IMR-90 (cell line): ENCODE measurements at regions not wholly inside any gene's neighbourhood (a gene's known extent, or its start where the extent isn't known, plus 50 kb on each side); places are given as distances from the start of the nearest gene placed in this dataset.

Experiments used
- ATAC-seq: fragments of 200-7000 bp; cut with Tn5 transposase; 2 replicates; pipeline ENCODE4 v1.9.1; 2020; ENCODE audit warnings: low read depth, mild to moderate bottlenecking, moderate library complexity
- BruUV-seq: library from RNA; stranded (reverse); fragments of 400-500 nt; replicated peaks from 2 replicates; lab custom pipeline; 2021; lab: Mats Ljungman, UMichigan
- CTCF ChIA-PET: fragments of 300-600 bp; formaldehyde crosslinking; extraction: SDS; loops from one replicate; lab custom pipeline; 2021; ENCODE audit warnings: antibody characterized with exemption; lab: Yijun Ruan, JAX
- POLR2A ChIA-PET: fragments of 300-600 bp; sonication (Branson Sonifier 250); formaldehyde crosslinking; loops from one replicate; lab custom pipeline; 2022; ENCODE audit warnings: antibody characterized with exemption; ENCODE audit not compliant: unreplicated experiment; lab: Charles Lee
- DNase-seq: peaks from one replicate; pipeline ENCODE4 v3.0.0; 2013
- H2AFZ ChIP-seq: replicated peaks from 2 replicates; pipeline ENCODE3; 2013; ENCODE audit warnings: low read length, mild to moderate bottlenecking; ENCODE audit not compliant: poor library complexity
- H2AK5ac ChIP-seq: 2 replicates; pipeline ENCODE4 v1.6.1; 2013; ENCODE audit warnings: low read depth, low read length, inconsistent platforms
- H2AK9ac ChIP-seq: replicated peaks from 2 replicates; pipeline ENCODE3; 2013; ENCODE audit warnings: mild to moderate bottlenecking, low read depth, low read length, moderate library complexity; ENCODE audit not compliant: poor library complexity
- H2BK120ac ChIP-seq: 2 replicates; pipeline ENCODE4 v1.6.1; 2013; ENCODE audit warnings: low read depth, low read length, inconsistent platforms
- H2BK15ac ChIP-seq: 3 replicates; pipeline ENCODE4 v1.6.1; 2013; ENCODE audit warnings: low read depth, low read length, inconsistent platforms
- H2BK20ac ChIP-seq: 2 replicates; pipeline ENCODE4 v1.6.1; 2013; ENCODE audit warnings: low read depth, mild to moderate bottlenecking, inconsistent platforms, low read length, moderate library complexity
- H2BK5ac ChIP-seq: 2 replicates; pipeline ENCODE4 v1.6.1; 2013; ENCODE audit warnings: mild to moderate bottlenecking, low read depth, low read length, inconsistent platforms; ENCODE audit not compliant: poor library complexity, severe bottlenecking
- H3K14ac ChIP-seq: replicated peaks from 2 replicates; pipeline ENCODE4 v1.6.1; 2013; ENCODE audit warnings: low read depth, low read length, inconsistent platforms
- H3K18ac ChIP-seq: 2 replicates; pipeline ENCODE4 v1.6.1; 2013; ENCODE audit warnings: low read depth, low read length, control low read depth
- H3K23ac ChIP-seq: 2 replicates; pipeline ENCODE4 v1.6.1; 2013; ENCODE audit warnings: low read depth, low read length, inconsistent platforms
- H3K27ac ChIP-seq: 2 replicates; pipeline ENCODE4 v1.5.1; 2013; ENCODE audit warnings: mild to moderate bottlenecking, control low read depth, low read length; ENCODE audit not compliant: insufficient read depth
- H3K27me3 ChIP-seq: 2 replicates; pipeline ENCODE4 v1.6.1; 2013; ENCODE audit warnings: low read length; ENCODE audit not compliant: control insufficient read depth, insufficient read depth
- H3K36me3 ChIP-seq: 2 replicates; pipeline ENCODE4 v1.6.1; 2013; ENCODE audit warnings: low read length, mixed read lengths; ENCODE audit not compliant: control insufficient read depth, insufficient read depth
- H3K4ac ChIP-seq: 2 replicates; pipeline ENCODE4 v1.6.1; 2013; ENCODE audit warnings: low read depth, low read length, inconsistent platforms
- H3K4me1 ChIP-seq: 2 replicates; pipeline ENCODE4 v1.6.1; 2013; ENCODE audit warnings: low read length, mixed read lengths; ENCODE audit not compliant: control insufficient read depth, insufficient read depth
- H3K4me2 ChIP-seq: 2 replicates; pipeline ENCODE4 v1.6.1; 2013; ENCODE audit warnings: low read depth, mild to moderate bottlenecking, control low read depth, low read length, moderate library complexity
- H3K4me3 ChIP-seq: 2 replicates; pipeline ENCODE4 v1.5.1; 2013; ENCODE audit warnings: low read depth, mild to moderate bottlenecking, control low read depth, low read length, moderate library complexity; ENCODE audit not compliant: insufficient read depth
- H3K56ac ChIP-seq: 2 replicates; pipeline ENCODE4 v1.6.1; 2013; ENCODE audit warnings: low read length, inconsistent platforms; ENCODE audit not compliant: insufficient read depth; ENCODE audit errors: extremely low read depth
- H3K79me1 ChIP-seq, 2 experiments: 2 replicates each; pipeline ENCODE4 v1.6.1; 2013; ENCODE audit warnings: low read length in 2 of 2, inconsistent platforms in 1 of 2, low read depth in 1 of 2
- H3K9ac ChIP-seq: 2 replicates; pipeline ENCODE4 v1.6.1; 2013; ENCODE audit warnings: low read depth, low read length, control low read depth
- H3K9me1 ChIP-seq: 2 replicates; pipeline ENCODE4 v1.6.1; 2013; ENCODE audit warnings: low read length, inconsistent platforms; ENCODE audit not compliant: insufficient read depth
- H3K9me3 ChIP-seq: 2 replicates; pipeline ENCODE4 v1.6.1; 2013; ENCODE audit warnings: low read length; ENCODE audit not compliant: control insufficient read depth, insufficient read depth
- H4K20me1 ChIP-seq: 2 replicates; pipeline ENCODE4 v1.6.1; 2013; ENCODE audit warnings: low read length, inconsistent platforms; ENCODE audit not compliant: insufficient read depth
- H4K5ac ChIP-seq: 2 replicates; pipeline ENCODE4 v1.6.1; 2013; ENCODE audit warnings: mild to moderate bottlenecking, low read depth, low read length, control low read depth
- H4K8ac ChIP-seq, 2 experiments: 2 replicates each; pipeline ENCODE4 v1.6.1; 2013; ENCODE audit warnings: low read depth in 2 of 2, low read length in 2 of 2, control low read depth in 1 of 2, inconsistent platforms in 1 of 2
- H4K91ac ChIP-seq: 2 replicates; pipeline ENCODE4 v1.6.1; 2013; ENCODE audit warnings: low read depth, low read length, inconsistent platforms; ENCODE audit not compliant: insufficient read depth
- CEBPB ChIP-seq: IDR thresholded peaks from 2 replicates; pipeline ENCODE4 v1.6.1; 2012; ENCODE audit warnings: low read depth, low read length, improper control_type of control experiment
- WGBS, 2 experiments: methylation state at CpG; one replicate each; pipeline versions ENCODE4 v1.1.5 to v1.1.7; 2013; ENCODE audit warnings: missing lambda C conversion rate in 2 of 2; ENCODE audit not compliant: insufficient read length in 1 of 2; ENCODE audit errors: extremely low coverage in 2 of 2; 5-methylcytosine and 5-hydroxymethylcytosine counted together
- dilution Hi-C: fragments of 300-500 bp; cut with HindIII; formaldehyde crosslinking; loops from one replicate; pipeline ENCODE4 v1.14.3; 2018; ENCODE audit warnings: low sequenced_read_pairs; ENCODE audit not compliant: unreplicated experiment
- in situ Hi-C: fragments of 300-500 bp; cut with MboI; formaldehyde crosslinking; loops from 3 replicates; pipeline ENCODE4 v1.14.3; 2019; ENCODE audit warnings: low sequenced_read_pairs, inconsistent platforms, mixed read lengths
- intact Hi-C: fragments of 100-400 bp; cut with micrococcal nuclease; formaldehyde crosslinking; loops from 2 replicates; pipeline ENCODE4 v1.10.0; 2022

DNA sequence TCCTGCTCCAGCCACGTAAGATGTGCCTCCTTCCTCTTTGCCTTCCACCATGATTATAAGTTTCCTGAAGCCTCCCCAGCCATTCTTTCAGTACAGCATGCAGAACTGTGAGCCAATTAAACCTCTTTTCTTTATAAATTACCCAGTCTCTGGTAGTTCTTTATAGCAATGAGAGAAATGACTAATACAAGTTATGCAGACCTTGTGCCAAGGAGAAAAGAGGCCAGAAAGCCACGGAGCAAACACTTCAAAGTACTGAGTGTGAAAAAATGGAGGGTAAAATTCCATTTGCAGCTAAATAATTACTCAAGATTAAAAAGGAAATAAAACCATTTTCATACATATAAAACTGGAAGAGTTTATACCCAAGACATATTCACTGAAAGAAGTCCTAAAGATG, 213.6 kb upstream of the LINGO1 start:
- no TSS peak for BruUV-seq

More for the DNA sequence above, 213.6 kb upstream of the LINGO1 start:
- H2AK9ac ChIP-seq, result no peak overlapping the region
- no CpG with 5 or more reads among the region's 2 CpGs for WGBS, 2 experiments
- no peak overlapping the region for H4K5ac ChIP-seq
- no peak overlapping the region for H2BK15ac ChIP-seq
- H2AK5ac ChIP-seq, result no peak overlapping the region
- H3K23ac ChIP-seq, result no peak overlapping the region
- ChIA-PET POLR2A (no interaction called here), CTCF (interaction anchor here (0.7 to 1.1 kb wide), 2 partner anchors 9 to 24 kb away, joined by 3 to 4 read pairs; no protein-coding TSS in a partner anchor)
- no peak overlapping the region for H4K8ac ChIP-seq
- H3K9ac ChIP-seq, result no peak overlapping the region
- H3K9me3 ChIP-seq, result peaks cover 1% of the 10 kb centered on the region; the same call in 1 of the 2 replicates
- H3K18ac ChIP-seq, result no peak overlapping the region
- H2AFZ ChIP-seq, result no peak overlapping the region
- no peak overlapping the region for H4K91ac ChIP-seq
- H4K20me1 ChIP-seq, result no peaks in the 10 kb centered on the region
- dilution Hi-C loops, result no loop called here
- H3K79me1 ChIP-seq, result no peaks in the 10 kb centered on the region
- H3K4ac ChIP-seq, result no peak overlapping the region
- in situ Hi-C loops, result no loop called here
- no peak for DNase-seq
- no peak overlapping the region for H3K56ac ChIP-seq
- H3K27ac ChIP-seq, result no peak overlapping the region
- no peaks in the 10 kb centered on the region for H3K9me1 ChIP-seq
- H3K27me3 ChIP-seq, result peaks cover 18% of the 10 kb centered on the region
- no peak overlapping the region for H3K4me3 ChIP-seq
- no peak overlapping the region for H3K4me2 ChIP-seq
- no peak overlapping the region for H2BK20ac ChIP-seq
- intact Hi-C loops, result no loop called here
- TF ChIP-seq CEBPB, result no peak
- no peak overlapping the region for H2BK120ac ChIP-seq
- H3K36me3 ChIP-seq, result no peaks in the 10 kb centered on the region
- H3K14ac ChIP-seq, result no peak overlapping the region
- H2BK5ac ChIP-seq, result no peak overlapping the region
- H3K4me1 ChIP-seq, result 0 out of 2 replicates have a peak, but pooled peaks cover 1% of the 10 kb centered on the region
- ATAC-seq, result no peak
